ENCODE measurements at regions not wholly inside any gene's neighbourhood (a gene's known extent, or its start where the extent isn't known, plus 50 kb on each side); places are given as distances from the start of the nearest gene placed in this dataset.

DNA sequence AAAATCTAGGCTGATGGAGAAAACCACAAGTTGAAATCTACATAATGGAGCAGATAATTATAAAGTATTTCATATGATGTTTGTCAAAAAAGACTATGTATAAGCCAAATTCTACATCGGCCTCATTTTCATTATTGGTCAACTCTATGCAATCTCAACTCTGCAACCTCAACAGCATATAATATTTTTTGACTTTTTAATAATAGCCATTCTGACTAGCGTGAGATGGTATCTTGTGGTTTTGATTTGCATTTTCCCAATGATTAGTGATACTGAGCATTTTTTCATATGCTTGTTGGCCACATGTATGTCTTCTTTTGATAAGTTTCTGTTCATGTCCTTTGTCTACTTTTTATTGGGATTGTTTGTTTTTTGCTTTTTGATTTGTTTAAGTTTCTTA, 496.1 kb upstream of the SLC39A10 start:
- Histone ChIP-seq H3K23me2 (ENCODE audit: low read depth, low read length) (no peaks in the 10 kb centered on the region), H3K18ac (ENCODE audit: extremely low read depth, low read length) (no peak overlapping the region), H3K23ac (ENCODE audit: insufficient read length) (no peak overlapping the region), H2BK120ac (replicated peaks; ENCODE audit: low read depth, low read length) (no peak overlapping the region), H4K91ac (replicated peaks; ENCODE audit: insufficient read length, low read length) (no peak overlapping the region), H2BK15ac (ENCODE audit: low read length) (no peak overlapping the region), H3K4ac (replicated peaks; ENCODE audit: insufficient read length, low read depth, low read length) (no peak overlapping the region), H4K20me1 (replicated peaks in 1 of 2; ENCODE audit: control insufficient read depth in 1 of 2, insufficient read depth in 2 of 2, low read length in 2 of 2) (no peaks in the 10 kb centered on the region), H2BK12ac (ENCODE audit: low read depth, low read length) (no peak overlapping the region), H3K9me3 (ENCODE audit: insufficient read depth in 2 of 2, low read depth in 1 of 2, low read length in 1 of 2) (no peaks in the 10 kb centered on the region), H3K56ac (replicated peaks; ENCODE audit: insufficient read length, low read depth, low read length) (no peak overlapping the region), H3K79me1 (ENCODE audit: low read depth, low read length) (no peaks in the 10 kb centered on the region), H3K27ac (ENCODE audit: low read depth, low read length) (no peak overlapping the region), H2BK5ac (ENCODE audit: low read depth, low read length) (no peak overlapping the region), H3K79me2 (ENCODE audit: control insufficient read depth in 1 of 2, insufficient read depth in 2 of 2, low read length in 2 of 2) (no peaks in the 10 kb centered on the region), H4K8ac (ENCODE audit: extremely low read depth, insufficient read depth, low read length) (no peak overlapping the region), H2AK5ac (ENCODE audit: low read depth, low read length) (no peak overlapping the region), H2AFZ (ENCODE audit: low read length) (no peak overlapping the region), H3K9ac (replicated peaks in 1 of 4; ENCODE audit: extremely low read depth in 1 of 4, low read depth in 3 of 4, low read length in 3 of 4) (no peak overlapping the region), H3K27me3 (replicated peaks in 1 of 4; ENCODE audit: control insufficient read depth in 3 of 4, extremely low read depth in 1 of 4, insufficient read depth in 3 of 4, low read length in 3 of 4) (no peaks in the 10 kb centered on the region), H3K4me2 (ENCODE audit: insufficient read depth in 1 of 2, low read depth in 2 of 2, low read length in 2 of 2) (no peak overlapping the region), H4K5ac (ENCODE audit: insufficient read length, low read depth, low read length) (no peak overlapping the region), H3K14ac (ENCODE audit: insufficient read length) (no peak overlapping the region), H3K4me3 (ENCODE audit: extremely low read depth in 1 of 4, insufficient read depth in 2 of 4, low read depth in 3 of 4, low read length in 4 of 4) (no peak overlapping the region), H3K36me3 (ENCODE audit: control insufficient read depth in 2 of 4, insufficient read depth in 4 of 4, low read length in 3 of 4) (no peaks in the 10 kb centered on the region), H2BK20ac (ENCODE audit: low read length) (no peak overlapping the region), H3K4me1 (replicated peaks in 1 of 4; ENCODE audit: control insufficient read depth in 3 of 4, insufficient read depth in 4 of 4, low read length in 3 of 4) (no peaks in the 10 kb centered on the region)
- ChIA-PET CTCF (ENCODE audit: partially characterized antibody) (no interaction called here), POLR2A (ENCODE audit: partially characterized antibody) (no interaction called here)
- FAIRE-seq (no peak), DNase-seq (ENCODE audit: low read depth in 1 of 2, low spot score in 2 of 2) (no peak)
- 89% methylated on average over 2 of the region's 2 CpGs; no CpG with 5 or more reads in 1 of the 2 experiments for WGBS, 2 experiments (ENCODE audit: extremely low coverage in 1 of 2, insufficient coverage in 1 of 2, insufficient read length in 1 of 2, insufficient replicate concordance in 2 of 2, low coverage in 1 of 2, low lambda C conversion rate in 2 of 2, missing lambda C conversion rate in 1 of 2)
- TF ChIP-seq RAD21 (IDR thresholded peaks at IDR 0.05 in 1 of 2, conservative IDR thresholded peaks at IDR 0.05 in 1 of 2; ENCODE audit: low read depth in 2 of 2, low read length in 2 of 2) (no peak), TCF12 (IDR thresholded peaks at IDR 0.05; ENCODE audit: low read depth, low read length) (no peak), BACH1 (IDR thresholded peaks at IDR 0.05; ENCODE audit: low read length) (no peak), SP2 (IDR thresholded peaks at IDR 0.05; ENCODE audit: low read length) (no peak), NRF1 (IDR thresholded peaks at IDR 0.05; ENCODE audit: low read depth, low read length) (no peak)
